OCI-LY7 (cell line): ENCODE measurements at regions not wholly inside any gene's neighbourhood (a gene's known extent, or its start where the extent isn't known, plus 50 kb on each side); places are given as distances from the start of the nearest gene placed in this dataset.

Source experiments
- BruUV-seq: library from RNA; stranded (reverse); fragments of 400-500 nt; replicated peaks from 2 replicates; lab custom pipeline; 2021; lab: Mats Ljungman, UMichigan
- CTCF ChIA-PET: fragments of 300-600 bp; sonication (Branson Sonifier 250); formaldehyde crosslinking; loops from one replicate; lab custom pipeline; 2022; ENCODE audit warnings: antibody characterized with exemption; ENCODE audit not compliant: unreplicated experiment; lab: Charles Lee
- POLR2A ChIA-PET: fragments of 300-600 bp; sonication (Branson Sonifier 250); formaldehyde crosslinking; loops from one replicate; lab custom pipeline; 2022; ENCODE audit warnings: antibody characterized with exemption; lab: Charles Lee
- DNase-seq: peaks from one replicate; pipeline ENCODE4 v3.0.0-alpha.2; 2015; ENCODE audit warnings: low spot score
- H2AFZ ChIP-seq: fragments of 200-600 bp; sonication (generic), shearing (Covaris generic); 2 replicates; pipeline ENCODE4 v1.6.1; 2014; ENCODE audit warnings: mild to moderate bottlenecking, antibody characterized with exemption, low read length, moderate library complexity
- H3K27ac ChIP-seq: fragments of 200-600 bp; sonication (generic); 2 replicates; pipeline ENCODE4 v1.5.1; 2014; ENCODE audit warnings: mixed run types, low read depth, mild to moderate bottlenecking, moderate library complexity, low read length, inconsistent platforms; ENCODE audit not compliant: poor library complexity, severe bottlenecking
- H3K36me3 ChIP-seq: fragments of 200-600 bp; sonication (generic); 2 replicates; pipeline ENCODE4 v1.6.1; 2014; ENCODE audit warnings: mild to moderate bottlenecking, antibody characterized with exemption, low read length, moderate library complexity, mixed read lengths; ENCODE audit not compliant: insufficient read depth
- H3K4me1 ChIP-seq: fragments of 200-600 bp; sonication (generic); 2 replicates; pipeline ENCODE4 v1.5.1; 2014; ENCODE audit warnings: mild to moderate bottlenecking, low read length; ENCODE audit not compliant: insufficient read depth, poor library complexity, severe bottlenecking
- H3K4me2 ChIP-seq: fragments of 200-600 bp; sonication (generic); 2 replicates; pipeline ENCODE4 v1.6.1; 2014; ENCODE audit warnings: mild to moderate bottlenecking, low read length
- H3K4me3 ChIP-seq: fragments of 200-600 bp; sonication (generic); 2 replicates; pipeline ENCODE4 v1.5.1; 2014; ENCODE audit warnings: mild to moderate bottlenecking, low read depth, low read length; ENCODE audit not compliant: poor library complexity, severe bottlenecking
- H3K79me2 ChIP-seq: fragments of 200-600 bp; sonication (generic); 2 replicates; pipeline ENCODE4 v1.6.1; 2016; ENCODE audit warnings: low read depth, mild to moderate bottlenecking, low read length, moderate library complexity, mixed read lengths; ENCODE audit not compliant: insufficient read depth
- H3K9me2 ChIP-seq: fragments of 200-600 bp; sonication (generic); 2 replicates; pipeline ENCODE4 v1.6.1; 2016; ENCODE audit warnings: mild to moderate bottlenecking, low read length, mixed read lengths; ENCODE audit not compliant: insufficient read depth
- H3K9me3 ChIP-seq: fragments of 200-600 bp; sonication (generic); 2 replicates; pipeline ENCODE4 v1.6.1; 2014; ENCODE audit warnings: mild to moderate bottlenecking, mixed run types, low read length, mixed read lengths
- H4K20me1 ChIP-seq: fragments of 200-600 bp; sonication (generic); 2 replicates; pipeline ENCODE4 v1.6.1; 2014; ENCODE audit warnings: mild to moderate bottlenecking, antibody characterized with exemption, low read length, moderate library complexity, mixed read lengths; ENCODE audit not compliant: insufficient read depth
- EZH2phosphoT487 ChIP-seq: fragments of 200-600 bp; sonication (generic); IDR thresholded peaks from 2 replicates; pipeline ENCODE4 v1.6.1; 2018; ENCODE audit warnings: low read depth, borderline replicate concordance, mild to moderate bottlenecking, mixed run types, antibody characterized with exemption, low read length, moderate library complexity, mixed read lengths
- intact Hi-C: fragments of 100-400 bp; cut with micrococcal nuclease; formaldehyde crosslinking; loops from one replicate; pipeline ENCODE4 v1.10.0; 2022; ENCODE audit not compliant: unreplicated experiment
- TF ChIP-seq, protein P1 (sequence below): fragments of 200-600 bp; sonication (generic); conservative IDR thresholded peaks from 2 replicates; pipeline ENCODE4 v1.5.1; 2014; ENCODE audit warnings: mild to moderate bottlenecking, antibody characterized with exemption, low read length, moderate library complexity, mixed read lengths

DNA sequence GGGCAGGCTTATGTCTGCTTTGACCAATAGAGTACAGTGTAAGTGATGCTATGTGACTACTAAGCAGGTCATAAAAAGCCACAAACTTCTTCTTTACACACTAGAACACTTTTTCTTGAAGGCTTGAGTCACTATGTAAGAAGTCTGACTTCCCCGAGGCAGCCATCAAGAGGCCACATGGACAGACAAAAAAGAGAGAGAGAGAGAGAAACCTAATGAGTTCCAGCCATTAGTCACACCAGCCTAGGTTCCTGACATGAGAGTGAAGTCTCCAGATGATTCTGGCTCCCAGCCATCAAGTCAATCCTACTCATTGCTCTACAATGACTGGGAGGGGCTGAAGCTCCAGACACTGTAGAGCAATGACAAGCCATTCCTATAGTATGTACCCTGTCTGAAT lies 101.4 kb downstream of the LHX9 start:
- Histone ChIP-seq H3K4me1 (no peaks in the 10 kb centered on the region), H3K9me3 (no peaks in the 10 kb centered on the region), H3K79me2 (no peaks in the 10 kb centered on the region), H3K9me2 (no peaks in the 10 kb centered on the region), H3K4me3 (no peak overlapping the region), H2AFZ (no peak overlapping the region), H3K4me2 (no peak overlapping the region), H3K27ac (no peak overlapping the region), H4K20me1 (no peaks in the 10 kb centered on the region), H3K36me3 (no peaks in the 10 kb centered on the region)
- no peak for TF ChIP-seq EZH2phosphoT487
- TF ChIP-seq, protein P1, sequence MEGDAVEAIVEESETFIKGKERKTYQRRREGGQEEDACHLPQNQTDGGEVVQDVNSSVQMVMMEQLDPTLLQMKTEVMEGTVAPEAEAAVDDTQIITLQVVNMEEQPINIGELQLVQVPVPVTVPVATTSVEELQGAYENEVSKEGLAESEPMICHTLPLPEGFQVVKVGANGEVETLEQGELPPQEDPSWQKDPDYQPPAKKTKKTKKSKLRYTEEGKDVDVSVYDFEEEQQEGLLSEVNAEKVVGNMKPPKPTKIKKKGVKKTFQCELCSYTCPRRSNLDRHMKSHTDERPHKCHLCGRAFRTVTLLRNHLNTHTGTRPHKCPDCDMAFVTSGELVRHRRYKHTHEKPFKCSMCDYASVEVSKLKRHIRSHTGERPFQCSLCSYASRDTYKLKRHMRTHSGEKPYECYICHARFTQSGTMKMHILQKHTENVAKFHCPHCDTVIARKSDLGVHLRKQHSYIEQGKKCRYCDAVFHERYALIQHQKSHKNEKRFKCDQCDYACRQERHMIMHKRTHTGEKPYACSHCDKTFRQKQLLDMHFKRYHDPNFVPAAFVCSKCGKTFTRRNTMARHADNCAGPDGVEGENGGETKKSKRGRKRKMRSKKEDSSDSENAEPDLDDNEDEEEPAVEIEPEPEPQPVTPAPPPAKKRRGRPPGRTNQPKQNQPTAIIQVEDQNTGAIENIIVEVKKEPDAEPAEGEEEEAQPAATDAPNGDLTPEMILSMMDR = no peak
- CTCF ChIA-PET = no interaction called here
- DNase-seq = no peak
- POLR2A ChIA-PET = interaction anchor here (0.5 kb wide), 1 partner anchor 902 kb away, joined by 4 read pairs; no protein-coding TSS in a partner anchor
- intact Hi-C loops = no loop called here
- BruUV-seq = no TSS peak

DNA sequence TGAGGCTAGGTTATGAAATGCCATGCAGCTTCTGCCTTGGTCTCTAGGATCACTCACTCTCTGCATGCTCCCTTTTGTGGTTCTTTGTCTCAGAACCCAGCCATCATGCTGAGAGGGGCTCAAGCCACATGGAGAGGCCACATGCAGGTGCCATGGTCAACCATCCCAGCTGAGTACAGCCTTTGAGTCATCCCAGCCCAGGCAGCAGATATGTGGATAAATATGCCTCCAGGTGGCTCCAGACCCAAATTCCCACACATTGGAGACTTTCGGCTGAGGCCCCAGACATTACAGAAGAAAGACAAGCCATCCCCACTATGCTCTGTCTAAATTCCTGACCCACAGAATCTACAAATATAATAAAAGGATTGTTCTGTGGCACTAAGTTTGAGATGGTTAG lies 102.0 kb downstream of the LHX9 start:
- CTCF ChIA-PET = no interaction called here
- no peak for DNase-seq
- intact Hi-C loops = no loop called here
- Histone ChIP-seq H3K9me3 (no peaks in the 10 kb centered on the region), H3K79me2 (no peaks in the 10 kb centered on the region), H4K20me1 (no peaks in the 10 kb centered on the region), H3K4me2 (no peak overlapping the region), H3K36me3 (no peaks in the 10 kb centered on the region), H2AFZ (no peak overlapping the region), H3K4me3 (no peak overlapping the region), H3K4me1 (no peaks in the 10 kb centered on the region), H3K27ac (no peak overlapping the region), H3K9me2 (no peaks in the 10 kb centered on the region)
- no TSS peak for BruUV-seq
- TF ChIP-seq, protein P1 = no peak
- no peak for TF ChIP-seq EZH2phosphoT487
- POLR2A ChIA-PET = no interaction called here

DNA sequence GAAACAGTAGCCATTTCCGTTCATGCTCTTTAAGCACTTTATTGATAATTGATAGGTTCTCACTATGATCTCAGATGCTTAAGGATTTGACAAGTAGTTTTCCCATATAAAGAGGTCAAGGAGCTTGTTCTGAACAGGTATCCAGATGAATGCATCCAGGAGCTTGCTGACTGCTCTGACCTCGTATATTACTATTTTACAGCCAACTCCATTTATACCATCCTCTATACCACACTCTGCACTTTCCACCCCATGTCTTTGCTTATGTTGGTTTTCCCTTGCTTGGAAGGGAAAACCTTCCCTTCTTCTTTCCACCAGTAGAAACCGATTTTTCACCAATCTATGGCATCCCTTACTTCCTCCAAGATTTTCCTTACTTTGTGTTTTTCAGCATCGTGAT lies 107.2 kb downstream of the LHX9 start:
- H3K4me1 ChIP-seq = no peaks in the 10 kb centered on the region
- H3K27ac ChIP-seq = no peak overlapping the region
- H3K9me3 ChIP-seq = no peaks in the 10 kb centered on the region
- no peak overlapping the region for H3K4me2 ChIP-seq
- H2AFZ ChIP-seq = no peak overlapping the region
- no peaks in the 10 kb centered on the region for H4K20me1 ChIP-seq
- DNase-seq = no peak
- no peaks in the 10 kb centered on the region for H3K9me2 ChIP-seq
- TF ChIP-seq, protein P1 = no peak
- TF ChIP-seq EZH2phosphoT487 = no peak
- CTCF ChIA-PET = no interaction called here
- no TSS peak for BruUV-seq
- H3K79me2 ChIP-seq = no peaks in the 10 kb centered on the region
- intact Hi-C loops = no loop called here
- no peaks in the 10 kb centered on the region for H3K36me3 ChIP-seq
- POLR2A ChIA-PET = interaction anchor here (0.9 kb wide), 1 partner anchor 21 kb away, joined by 4 read pairs; no protein-coding TSS in a partner anchor
- no peak overlapping the region for H3K4me3 ChIP-seq
